Liver (tissue), 3 donors: ENCODE measurements at regions not wholly inside any gene's neighbourhood (a gene's known extent, or its start where the extent isn't known, plus 50 kb on each side); places are given as distances from the start of the nearest gene placed in this dataset.
"Not testable (repeated sequence)": the region's sequence is repeated elsewhere in the genome, so short reads cannot be mapped to it uniquely, and the experiment has no call there.

ENCODE experiments used
- ATF3 ChIP-seq: IDR thresholded peaks from 2 replicates; pipeline ENCODE4 v1.6.1; 2016; ENCODE audit warnings: antibody characterized with exemption
- CTCF ChIP-seq: fragments of 150-350 bp; IDR thresholded peaks from 2 replicates; pipeline ENCODE4 v1.5.1; 2017; ENCODE audit warnings: improper control_type of control experiment, low read depth, low read length; ENCODE audit not compliant: missing input control
- GABPA ChIP-seq, 2 donors: IDR thresholded peaks in 1 of 2; conservative IDR thresholded peaks in 1 of 2; 2 replicates each; pipeline ENCODE4 v1.6.1; 2016; ENCODE audit warnings: antibody characterized with exemption in 2 of 2, mild to moderate bottlenecking in 1 of 2, moderate library complexity in 1 of 2
- HNF4G ChIP-seq: IDR thresholded peaks from 2 replicates; pipeline ENCODE4 v1.6.1; 2016; ENCODE audit warnings: antibody characterized with exemption
- JUND ChIP-seq, 2 donors: IDR thresholded peaks; 2 replicates each; pipeline ENCODE4 v1.6.1; 2016; ENCODE audit warnings: antibody characterized with exemption in 2 of 2
- NR2F2 ChIP-seq: IDR thresholded peaks from 2 replicates; pipeline ENCODE4 v1.6.1; 2016; ENCODE audit warnings: antibody characterized with exemption
- RXRA ChIP-seq, 2 donors: IDR thresholded peaks; 2 replicates each; pipeline ENCODE4 v1.6.1; 2017 to 2018; ENCODE audit warnings: antibody characterized with exemption in 2 of 2, mild to moderate bottlenecking in 1 of 2
- SP1 ChIP-seq: IDR thresholded peaks from 2 replicates; pipeline ENCODE4 v1.6.1; 2018; ENCODE audit warnings: antibody characterized with exemption, mild to moderate bottlenecking
- ZBTB33 ChIP-seq: IDR thresholded peaks from 2 replicates; pipeline ENCODE4 v1.6.1; 2016; ENCODE audit warnings: antibody characterized with exemption
- TF ChIP-seq, protein P1 (sequence below): IDR thresholded peaks from 2 replicates; pipeline ENCODE4 v1.6.1; 2016; ENCODE audit warnings: antibody characterized with exemption
- donor health status: healthy.
- donor health status: healthy.

GRCh38 chr3:75435794-75436400 lies 228.2 kb upstream of the FRG2C start:
- not testable (repeated sequence) for TF ChIP-seq CTCF; HNF4G; ATF3; GABPA (IDR thresholded peaks at IDR 0.05 in 1 of 2, conservative IDR thresholded peaks at IDR 0.05 in 1 of 2); ZBTB33; SP1; JUND (IDR thresholded peaks at IDR 0.05); RXRA (IDR thresholded peaks at IDR 0.05); NR2F2
- TF ChIP-seq, protein P1, sequence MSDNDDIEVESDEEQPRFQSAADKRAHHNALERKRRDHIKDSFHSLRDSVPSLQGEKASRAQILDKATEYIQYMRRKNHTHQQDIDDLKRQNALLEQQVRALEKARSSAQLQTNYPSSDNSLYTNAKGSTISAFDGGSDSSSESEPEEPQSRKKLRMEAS = not testable (repeated sequence)
